ENCODE measurements at regions not wholly inside any gene's neighbourhood (a gene's known extent, or its start where the extent isn't known, plus 50 kb on each side); places are given as distances from the start of the nearest gene placed in this dataset.

GRCh38 chr4:147109800-147110199 is 164.1 kb upstream of the TTC29 start:
- no peak for TF ChIP-seq CTCF (IDR thresholded peaks at IDR 0.05; ENCODE audit: insufficient read depth, low read length)
- no peak for TF ChIP-seq POLR2AphosphoS5 (IDR thresholded peaks at IDR 0.05; ENCODE audit: low read depth)
- no peak for TF ChIP-seq REST (IDR thresholded peaks at IDR 0.05; ENCODE audit: insufficient replicate concordance, low read depth)
- TF ChIP-seq GABPA (IDR thresholded peaks at IDR 0.05; ENCODE audit: low read depth): no peak
